WTC11 (cell line): ENCODE measurements at regions not wholly inside any gene's neighbourhood (a gene's known extent, or its start where the extent isn't known, plus 50 kb on each side); places are given as distances from the start of the nearest gene placed in this dataset.

ENCODE experiments used
- ATAC-seq: fragments of 200-7000 bp; cut with Tn5 transposase; 2 replicates; pipeline ENCODE4 v1.10.0; 2021; ENCODE audit warnings: mild to moderate bottlenecking, moderate library complexity
- CTCF ChIA-PET: fragments of 300-600 bp; sonication (Branson Sonifier 250); formaldehyde crosslinking; loops from one replicate; lab custom pipeline; 2021; ENCODE audit warnings: antibody characterized with exemption; lab: Charles Lee
- POLR2A ChIA-PET: fragments of 350-600 bp; sonication (Branson Sonifier 250); formaldehyde crosslinking; loops from one replicate; lab custom pipeline; 2021; ENCODE audit warnings: antibody characterized with exemption; lab: Charles Lee
- DNase-seq: peaks from one replicate; pipeline ENCODE4 v3.0.0; 2021; ENCODE audit warnings: low spot score
- H3K27ac Mint-ChIP-seq: 2 replicates; pipeline ENCODE4 v1.8.0; 2021; ENCODE audit warnings: mixed read lengths
- H3K27me3 Mint-ChIP-seq: 2 replicates; pipeline ENCODE4 v1.8.0; 2021; ENCODE audit warnings: low read depth, mild to moderate bottlenecking, moderate library complexity, mixed read lengths
- H3K36me3 Mint-ChIP-seq: 2 replicates; pipeline ENCODE4 v1.8.0; 2021; ENCODE audit warnings: mixed read lengths
- H3K4me1 Mint-ChIP-seq: 2 replicates; pipeline ENCODE4 v1.8.0; 2022; ENCODE audit warnings: mixed read lengths
- H3K4me3 Mint-ChIP-seq: 2 replicates; pipeline ENCODE4 v1.8.0; 2021; ENCODE audit warnings: mild to moderate bottlenecking, moderate library complexity, mixed read lengths
- H3K9me3 Mint-ChIP-seq: 2 replicates; pipeline ENCODE4 v1.8.0; 2021; ENCODE audit warnings: mixed read lengths
- CREM ChIP-seq: sonication (generic); formaldehyde crosslinking; IDR thresholded peaks from 2 replicates; pipeline ENCODE4 v1.8.1; 2022; ENCODE audit warnings: mild to moderate bottlenecking, missing genetic modification reagents, moderate library complexity
- GABPB1 ChIP-seq: sonication (generic); formaldehyde crosslinking; IDR thresholded peaks from 2 replicates; pipeline ENCODE4 v1.8.1; 2023; ENCODE audit warnings: mild to moderate bottlenecking, missing genetic modification reagents
- NFATC4 ChIP-seq: fragments of 250-450 bp; sonication (Bioruptor Pico); IDR thresholded peaks from 2 replicates; pipeline ENCODE4 v1.9.0; 2021; ENCODE audit warnings: mild to moderate bottlenecking
- NFYB ChIP-seq: sonication (generic); formaldehyde crosslinking; conservative IDR thresholded peaks from 2 replicates; pipeline ENCODE4 v1.8.0; 2022; ENCODE audit warnings: low read depth, missing genetic modification reagents
- NR3C1 ChIP-seq: sonication (generic); formaldehyde crosslinking; conservative IDR thresholded peaks from 2 replicates; pipeline ENCODE4 v1.8.1; 2023; ENCODE audit warnings: low read depth, mild to moderate bottlenecking, missing genetic modification reagents
- TCF7 ChIP-seq: sonication (generic); formaldehyde crosslinking; IDR thresholded peaks from 2 replicates; pipeline ENCODE4 v1.8.0; 2022; ENCODE audit warnings: mild to moderate bottlenecking, low read depth, missing genetic modification reagents, moderate library complexity
- TEAD1 ChIP-seq: sonication (generic); formaldehyde crosslinking; IDR thresholded peaks from 2 replicates; pipeline ENCODE4 v1.8.0; 2022; ENCODE audit warnings: mild to moderate bottlenecking, missing genetic modification reagents
- TF ChIP-seq, protein P1 (sequence below): fragments of 250-450 bp; sonication (Bioruptor Pico); conservative IDR thresholded peaks from 2 replicates; pipeline ENCODE4 v1.9.0; 2021; ENCODE audit warnings: mild to moderate bottlenecking
- TF ChIP-seq, protein P2 (sequence below): sonication (generic); formaldehyde crosslinking; IDR thresholded peaks from 2 replicates; pipeline ENCODE4 v1.8.1; 2023; ENCODE audit warnings: mild to moderate bottlenecking, missing genetic modification reagents, moderate library complexity
- TF ChIP-seq, protein P3 (sequence below): fragments of 250-450 bp; sonication (Bioruptor Pico); IDR thresholded peaks from 2 replicates; pipeline ENCODE4 v1.9.0; 2021; ENCODE audit warnings: mild to moderate bottlenecking
- TF ChIP-seq, protein P4 (sequence below): sonication (generic); formaldehyde crosslinking; IDR thresholded peaks from 2 replicates; pipeline ENCODE4 v1.8.0; 2023; ENCODE audit warnings: missing genetic modification reagents
- TF ChIP-seq, protein P5 (sequence below): sonication (generic); formaldehyde crosslinking; IDR thresholded peaks from 2 replicates; pipeline ENCODE4 v1.8.0; 2023; ENCODE audit warnings: missing genetic modification reagents, mild to moderate bottlenecking, borderline replicate concordance
- TF ChIP-seq, protein P6 (sequence below): sonication (generic); formaldehyde crosslinking; IDR thresholded peaks from 2 replicates; pipeline ENCODE4 v1.8.1; 2023; ENCODE audit warnings: mild to moderate bottlenecking, missing genetic modification reagents, moderate library complexity
- TF ChIP-seq, protein P7 (sequence below): fragments of 250-450 bp; sonication (Bioruptor Pico); IDR thresholded peaks from 2 replicates; pipeline ENCODE4 v2.1.2; 2022; ENCODE audit warnings: mild to moderate bottlenecking, moderate library complexity
- TF ChIP-seq, protein P8 (sequence below): sonication (generic); formaldehyde crosslinking; IDR thresholded peaks from 2 replicates; pipeline ENCODE4 v1.8.1; 2022; ENCODE audit warnings: low read depth, mild to moderate bottlenecking, moderate library complexity, missing genetic modification reagents, borderline replicate concordance

DNA sequence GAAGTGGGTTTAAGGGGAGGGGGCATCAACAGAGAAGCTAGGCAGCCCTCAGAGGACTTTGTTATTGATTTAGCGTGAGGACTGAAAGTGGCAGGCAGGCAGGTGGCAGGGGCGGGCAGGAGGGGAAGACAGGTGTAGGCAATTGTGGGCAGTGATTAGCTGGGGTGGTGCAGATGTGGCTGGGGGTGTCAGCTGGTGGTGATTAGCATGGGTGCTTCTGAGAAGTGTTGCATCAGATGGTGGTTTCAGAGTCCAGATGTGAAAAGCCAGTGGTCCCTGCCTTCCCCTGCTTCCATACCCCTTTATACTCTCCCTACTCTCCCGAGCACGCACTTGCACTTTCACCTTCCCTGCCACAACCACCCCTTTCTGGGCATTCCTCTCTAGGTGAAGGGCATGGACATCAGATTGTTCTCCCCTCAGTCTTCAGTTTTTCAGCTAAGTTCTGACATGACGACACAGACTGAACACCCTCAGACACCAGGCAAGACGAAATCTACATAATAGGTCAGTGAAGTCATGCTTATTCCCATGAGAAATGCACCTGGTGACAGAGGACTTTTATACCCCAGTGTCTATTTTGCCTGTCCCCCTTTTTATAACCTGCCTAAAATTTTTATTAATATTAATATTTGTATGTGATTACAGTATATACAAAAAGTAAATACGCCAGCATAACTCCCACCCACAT lies 435.7 kb upstream of the CADM1 start:
- no peaks in the 10 kb centered on the region for H3K4me1 Mint-ChIP-seq
- no peak overlapping the region for H3K27ac Mint-ChIP-seq
- TF ChIP-seq, protein P1, sequence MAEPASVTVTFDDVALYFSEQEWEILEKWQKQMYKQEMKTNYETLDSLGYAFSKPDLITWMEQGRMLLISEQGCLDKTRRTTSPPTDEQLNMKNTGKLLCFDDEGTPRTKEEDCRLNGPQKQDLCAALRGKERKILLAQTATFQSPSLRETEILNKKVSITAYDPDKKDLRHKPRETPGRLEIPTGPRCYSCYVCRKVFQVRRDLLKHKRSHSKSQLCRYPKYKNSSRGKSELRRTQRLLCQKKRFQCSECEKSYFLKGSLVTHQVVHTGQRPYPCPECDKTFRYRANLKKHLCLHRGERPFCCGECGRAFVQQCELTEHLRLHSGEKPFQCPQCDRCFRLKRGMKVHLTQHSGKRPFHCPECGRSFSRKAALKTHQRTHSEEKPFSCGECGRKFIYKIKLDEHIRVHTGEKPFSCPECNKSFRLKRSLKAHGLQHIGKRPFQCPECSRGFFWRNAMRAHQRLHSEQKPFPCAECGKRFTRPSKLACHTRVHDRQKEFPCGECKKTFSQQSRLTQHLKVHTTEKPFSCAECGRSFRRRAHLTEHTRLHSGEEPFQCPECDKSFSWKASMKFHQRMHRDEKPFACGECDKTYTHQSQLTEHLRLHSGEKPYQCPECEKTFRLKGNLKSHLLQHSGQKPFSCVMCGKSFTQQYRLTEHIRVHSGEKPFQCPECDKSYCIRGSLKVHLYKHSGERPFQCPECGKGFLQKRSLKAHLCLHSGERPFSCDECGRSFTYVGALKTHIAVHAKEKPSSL: no peak
- TF ChIP-seq TCF7: no peak
- TF ChIP-seq, protein P2, sequence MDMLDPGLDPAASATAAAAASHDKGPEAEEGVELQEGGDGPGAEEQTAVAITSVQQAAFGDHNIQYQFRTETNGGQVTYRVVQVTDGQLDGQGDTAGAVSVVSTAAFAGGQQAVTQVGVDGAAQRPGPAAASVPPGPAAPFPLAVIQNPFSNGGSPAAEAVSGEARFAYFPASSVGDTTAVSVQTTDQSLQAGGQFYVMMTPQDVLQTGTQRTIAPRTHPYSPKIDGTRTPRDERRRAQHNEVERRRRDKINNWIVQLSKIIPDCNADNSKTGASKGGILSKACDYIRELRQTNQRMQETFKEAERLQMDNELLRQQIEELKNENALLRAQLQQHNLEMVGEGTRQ: no peak
- TF ChIP-seq NFYB (CRISPR knock-in tag): no peak
- TF ChIP-seq CREM (CRISPR knock-in tag): no peak
- TF ChIP-seq NR3C1 (CRISPR knock-in tag): no peak
- TF ChIP-seq, protein P3, sequence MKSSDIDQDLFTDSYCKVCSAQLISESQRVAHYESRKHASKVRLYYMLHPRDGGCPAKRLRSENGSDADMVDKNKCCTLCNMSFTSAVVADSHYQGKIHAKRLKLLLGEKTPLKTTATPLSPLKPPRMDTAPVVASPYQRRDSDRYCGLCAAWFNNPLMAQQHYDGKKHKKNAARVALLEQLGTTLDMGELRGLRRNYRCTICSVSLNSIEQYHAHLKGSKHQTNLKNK (CRISPR knock-in tag): no peak
- TF ChIP-seq, protein P4, sequence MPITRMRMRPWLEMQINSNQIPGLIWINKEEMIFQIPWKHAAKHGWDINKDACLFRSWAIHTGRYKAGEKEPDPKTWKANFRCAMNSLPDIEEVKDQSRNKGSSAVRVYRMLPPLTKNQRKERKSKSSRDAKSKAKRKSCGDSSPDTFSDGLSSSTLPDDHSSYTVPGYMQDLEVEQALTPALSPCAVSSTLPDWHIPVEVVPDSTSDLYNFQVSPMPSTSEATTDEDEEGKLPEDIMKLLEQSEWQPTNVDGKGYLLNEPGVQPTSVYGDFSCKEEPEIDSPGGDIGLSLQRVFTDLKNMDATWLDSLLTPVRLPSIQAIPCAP (CRISPR knock-in tag): no peak
- no peak for TF ChIP-seq TEAD1 (CRISPR knock-in tag)
- CTCF ChIA-PET: no interaction called here
- no peak for ATAC-seq
- H3K4me3 Mint-ChIP-seq: no peak overlapping the region
- H3K36me3 Mint-ChIP-seq: no peaks in the 10 kb centered on the region
- H3K9me3 Mint-ChIP-seq: no peaks in the 10 kb centered on the region
- no peak for DNase-seq
- peaks cover 17% of the 10 kb centered on the region for H3K27me3 Mint-ChIP-seq
- POLR2A ChIA-PET: no interaction called here

DNA sequence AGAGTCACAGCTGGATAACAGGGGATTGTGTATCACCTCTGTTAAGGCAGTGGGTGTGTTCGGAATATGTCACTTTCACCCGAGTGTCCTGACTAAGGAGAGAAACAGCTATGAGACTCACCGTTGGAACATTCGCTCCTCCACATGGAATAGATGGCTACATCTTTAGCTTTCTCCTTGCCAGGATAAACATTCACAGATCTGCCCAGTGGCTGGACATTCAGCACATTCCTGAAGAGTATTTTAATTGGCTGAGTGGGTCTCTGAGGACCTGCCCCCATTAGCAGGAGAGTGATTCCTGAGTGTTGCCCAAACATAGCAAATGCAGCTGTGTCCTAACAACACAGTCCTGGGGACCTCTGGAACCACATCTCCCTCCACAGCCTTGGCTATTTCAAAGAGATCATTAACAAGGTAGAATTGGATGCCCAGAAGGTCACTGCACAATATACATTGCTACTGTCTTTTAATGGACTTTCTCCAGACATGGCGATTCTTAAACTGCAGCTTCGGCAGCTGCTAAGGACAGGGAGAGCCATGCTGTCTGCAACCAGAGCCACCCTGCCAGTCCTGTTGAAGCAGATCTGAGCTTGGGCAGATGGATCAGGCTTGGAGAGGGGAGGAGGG lies 435.0 kb upstream of the CADM1 start:
- ATAC-seq (no peak), DNase-seq (no peak)
- peaks cover 17% of the 10 kb centered on the region for H3K27me3 Mint-ChIP-seq
- no peak overlapping the region for H3K4me3 Mint-ChIP-seq
- no peaks in the 10 kb centered on the region for H3K36me3 Mint-ChIP-seq
- CTCF ChIA-PET: no interaction called here
- TF ChIP-seq, protein P5, sequence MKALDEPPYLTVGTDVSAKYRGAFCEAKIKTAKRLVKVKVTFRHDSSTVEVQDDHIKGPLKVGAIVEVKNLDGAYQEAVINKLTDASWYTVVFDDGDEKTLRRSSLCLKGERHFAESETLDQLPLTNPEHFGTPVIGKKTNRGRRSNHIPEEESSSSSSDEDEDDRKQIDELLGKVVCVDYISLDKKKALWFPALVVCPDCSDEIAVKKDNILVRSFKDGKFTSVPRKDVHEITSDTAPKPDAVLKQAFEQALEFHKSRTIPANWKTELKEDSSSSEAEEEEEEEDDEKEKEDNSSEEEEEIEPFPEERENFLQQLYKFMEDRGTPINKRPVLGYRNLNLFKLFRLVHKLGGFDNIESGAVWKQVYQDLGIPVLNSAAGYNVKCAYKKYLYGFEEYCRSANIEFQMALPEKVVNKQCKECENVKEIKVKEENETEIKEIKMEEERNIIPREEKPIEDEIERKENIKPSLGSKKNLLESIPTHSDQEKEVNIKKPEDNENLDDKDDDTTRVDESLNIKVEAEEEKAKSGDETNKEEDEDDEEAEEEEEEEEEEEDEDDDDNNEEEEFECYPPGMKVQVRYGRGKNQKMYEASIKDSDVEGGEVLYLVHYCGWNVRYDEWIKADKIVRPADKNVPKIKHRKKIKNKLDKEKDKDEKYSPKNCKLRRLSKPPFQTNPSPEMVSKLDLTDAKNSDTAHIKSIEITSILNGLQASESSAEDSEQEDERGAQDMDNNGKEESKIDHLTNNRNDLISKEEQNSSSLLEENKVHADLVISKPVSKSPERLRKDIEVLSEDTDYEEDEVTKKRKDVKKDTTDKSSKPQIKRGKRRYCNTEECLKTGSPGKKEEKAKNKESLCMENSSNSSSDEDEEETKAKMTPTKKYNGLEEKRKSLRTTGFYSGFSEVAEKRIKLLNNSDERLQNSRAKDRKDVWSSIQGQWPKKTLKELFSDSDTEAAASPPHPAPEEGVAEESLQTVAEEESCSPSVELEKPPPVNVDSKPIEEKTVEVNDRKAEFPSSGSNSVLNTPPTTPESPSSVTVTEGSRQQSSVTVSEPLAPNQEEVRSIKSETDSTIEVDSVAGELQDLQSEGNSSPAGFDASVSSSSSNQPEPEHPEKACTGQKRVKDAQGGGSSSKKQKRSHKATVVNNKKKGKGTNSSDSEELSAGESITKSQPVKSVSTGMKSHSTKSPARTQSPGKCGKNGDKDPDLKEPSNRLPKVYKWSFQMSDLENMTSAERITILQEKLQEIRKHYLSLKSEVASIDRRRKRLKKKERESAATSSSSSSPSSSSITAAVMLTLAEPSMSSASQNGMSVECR: no peak
- TF ChIP-seq, protein P6, sequence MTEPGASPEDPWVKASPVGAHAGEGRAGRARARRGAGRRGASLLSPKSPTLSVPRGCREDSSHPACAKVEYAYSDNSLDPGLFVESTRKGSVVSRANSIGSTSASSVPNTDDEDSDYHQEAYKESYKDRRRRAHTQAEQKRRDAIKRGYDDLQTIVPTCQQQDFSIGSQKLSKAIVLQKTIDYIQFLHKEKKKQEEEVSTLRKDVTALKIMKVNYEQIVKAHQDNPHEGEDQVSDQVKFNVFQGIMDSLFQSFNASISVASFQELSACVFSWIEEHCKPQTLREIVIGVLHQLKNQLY (CRISPR knock-in tag): no peak
- TF ChIP-seq, protein P7, sequence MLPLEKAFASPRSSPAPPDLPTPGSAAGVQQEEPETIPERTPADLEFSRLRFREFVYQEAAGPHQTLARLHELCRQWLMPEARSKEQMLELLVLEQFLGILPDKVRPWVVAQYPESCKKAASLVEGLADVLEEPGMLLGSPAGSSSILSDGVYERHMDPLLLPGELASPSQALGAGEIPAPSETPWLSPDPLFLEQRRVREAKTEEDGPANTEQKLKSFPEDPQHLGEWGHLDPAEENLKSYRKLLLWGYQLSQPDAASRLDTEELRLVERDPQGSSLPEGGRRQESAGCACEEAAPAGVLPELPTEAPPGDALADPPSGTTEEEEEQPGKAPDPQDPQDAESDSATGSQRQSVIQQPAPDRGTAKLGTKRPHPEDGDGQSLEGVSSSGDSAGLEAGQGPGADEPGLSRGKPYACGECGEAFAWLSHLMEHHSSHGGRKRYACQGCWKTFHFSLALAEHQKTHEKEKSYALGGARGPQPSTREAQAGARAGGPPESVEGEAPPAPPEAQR (CRISPR knock-in tag): no peak
- no peak for TF ChIP-seq GABPB1
- TF ChIP-seq, protein P8, sequence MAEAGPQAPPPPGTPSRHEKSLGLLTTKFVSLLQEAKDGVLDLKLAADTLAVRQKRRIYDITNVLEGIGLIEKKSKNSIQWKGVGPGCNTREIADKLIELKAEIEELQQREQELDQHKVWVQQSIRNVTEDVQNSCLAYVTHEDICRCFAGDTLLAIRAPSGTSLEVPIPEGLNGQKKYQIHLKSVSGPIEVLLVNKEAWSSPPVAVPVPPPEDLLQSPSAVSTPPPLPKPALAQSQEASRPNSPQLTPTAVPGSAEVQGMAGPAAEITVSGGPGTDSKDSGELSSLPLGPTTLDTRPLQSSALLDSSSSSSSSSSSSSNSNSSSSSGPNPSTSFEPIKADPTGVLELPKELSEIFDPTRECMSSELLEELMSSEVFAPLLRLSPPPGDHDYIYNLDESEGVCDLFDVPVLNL: no peak
- no peak for TF ChIP-seq NFATC4 (CRISPR knock-in tag)
- H3K27ac Mint-ChIP-seq: no peak overlapping the region
- POLR2A ChIA-PET: no interaction called here
- no peaks in the 10 kb centered on the region for H3K4me1 Mint-ChIP-seq
- H3K9me3 Mint-ChIP-seq: no peaks in the 10 kb centered on the region
